ENCODE measurements at regions not wholly inside any gene's neighbourhood (a gene's known extent, or its start where the extent isn't known, plus 50 kb on each side); places are given as distances from the start of the nearest gene placed in this dataset.

- intact Hi-C loops (cut with micrococcal nuclease): no loop called here
- POLR2A ChIA-PET: interaction anchor here (0.7 to 1.5 kb wide), 2 partner anchors 316 to 320 kb away, joined by 3 read pairs; partner anchors contain the start of gene SLC7A11
- H3K4me1 Mint-ChIP-seq (ENCODE audit: insufficient read depth, unreplicated experiment): no peaks in the 10 kb centered on the region
- no peaks in the 10 kb centered on the region for H3K27me3 Mint-ChIP-seq (ENCODE audit: insufficient read depth, unreplicated experiment)
- no peak overlapping the region for H3K4me3 Mint-ChIP-seq (ENCODE audit: unreplicated experiment)
- H3K36me3 Mint-ChIP-seq (ENCODE audit: insufficient read depth, unreplicated experiment): no peaks in the 10 kb centered on the region
- DNase-seq (ENCODE audit: unreplicated experiment): peak; percentile 20
- no peak overlapping the region for H3K27ac Mint-ChIP-seq (ENCODE audit: low read depth, unreplicated experiment)
- TF ChIP-seq CTCF (IDR thresholded peaks at IDR 0.05; ENCODE audit: unreplicated experiment): no peak
- H3K9me3 Mint-ChIP-seq (ENCODE audit: unreplicated experiment): no peaks in the 10 kb centered on the region
- BruUV-seq (replicated peaks): no TSS peak
- CTCF ChIA-PET: interaction anchor here (0.6 kb wide), 1 partner anchor 39 kb away, joined by 3 read pairs; no protein-coding TSS in a partner anchor
Measured at GRCh38 chr4:138561906-138562305, 319.8 kb upstream of the SLC7A11 start.

GRCh38 chr4:138561276-138561880 lies 319.2 kb upstream of the SLC7A11 start:
- no peak for TF ChIP-seq CTCF (IDR thresholded peaks at IDR 0.05; ENCODE audit: unreplicated experiment)
- H3K9me3 Mint-ChIP-seq (ENCODE audit: unreplicated experiment): no peaks in the 10 kb centered on the region
- BruUV-seq (replicated peaks): no TSS peak
- no peak overlapping the region for H3K27ac Mint-ChIP-seq (ENCODE audit: low read depth, unreplicated experiment)
- no peak overlapping the region for H3K4me3 Mint-ChIP-seq (ENCODE audit: unreplicated experiment)
- intact Hi-C loops (cut with micrococcal nuclease): no loop called here
- no peaks in the 10 kb centered on the region for H3K27me3 Mint-ChIP-seq (ENCODE audit: insufficient read depth, unreplicated experiment)
- no peaks in the 10 kb centered on the region for H3K4me1 Mint-ChIP-seq (ENCODE audit: insufficient read depth, unreplicated experiment)
- no peaks in the 10 kb centered on the region for H3K36me3 Mint-ChIP-seq (ENCODE audit: insufficient read depth, unreplicated experiment)
- no peak for DNase-seq (ENCODE audit: unreplicated experiment)
- ChIA-PET POLR2A (no interaction called here), CTCF (interaction anchor here (1.3 kb wide), 1 partner anchor 16 kb away, joined by 3 read pairs; no protein-coding TSS in a partner anchor)

- DNase-seq (ENCODE audit: unreplicated experiment): no peak
- no peak overlapping the region for H3K4me3 Mint-ChIP-seq (ENCODE audit: unreplicated experiment)
- ChIA-PET CTCF (interaction anchor here (1.3 kb wide), 1 partner anchor 17 kb away, joined by 3 read pairs; no protein-coding TSS in a partner anchor), POLR2A (no interaction called here)
- H3K4me1 Mint-ChIP-seq (ENCODE audit: insufficient read depth, unreplicated experiment): no peaks in the 10 kb centered on the region
- intact Hi-C loops (cut with micrococcal nuclease): no loop called here
- no peaks in the 10 kb centered on the region for H3K36me3 Mint-ChIP-seq (ENCODE audit: insufficient read depth, unreplicated experiment)
- TF ChIP-seq CTCF (IDR thresholded peaks at IDR 0.05; ENCODE audit: unreplicated experiment): no peak
- H3K27ac Mint-ChIP-seq (ENCODE audit: low read depth, unreplicated experiment): no peak overlapping the region
- H3K9me3 Mint-ChIP-seq (ENCODE audit: unreplicated experiment): no peaks in the 10 kb centered on the region
- BruUV-seq (replicated peaks): no TSS peak
- H3K27me3 Mint-ChIP-seq (ENCODE audit: insufficient read depth, unreplicated experiment): no peaks in the 10 kb centered on the region
Measured at GRCh38 chr4:138560448-138560847, 318.3 kb upstream of the SLC7A11 start.

GRCh38 chr4:138558886-138559285 lies 316.7 kb upstream of the SLC7A11 start:
- Mint-ChIP-seq H3K27me3 (ENCODE audit: insufficient read depth, unreplicated experiment) (no peaks in the 10 kb centered on the region), H3K9me3 (ENCODE audit: unreplicated experiment) (no peaks in the 10 kb centered on the region), H3K4me3 (ENCODE audit: unreplicated experiment) (no peak overlapping the region), H3K27ac (ENCODE audit: low read depth, unreplicated experiment) (no peak overlapping the region), H3K4me1 (ENCODE audit: insufficient read depth, unreplicated experiment) (no peaks in the 10 kb centered on the region), H3K36me3 (ENCODE audit: insufficient read depth, unreplicated experiment) (no peaks in the 10 kb centered on the region)
- POLR2A ChIA-PET: interaction anchor here (1.0 kb wide), 1 partner anchor 372 kb away, joined by 3 read pairs; no protein-coding TSS in a partner anchor
- CTCF ChIA-PET: no interaction called here
- TF ChIP-seq CTCF (IDR thresholded peaks at IDR 0.05; ENCODE audit: unreplicated experiment): no peak
- DNase-seq (ENCODE audit: unreplicated experiment): no peak
- no TSS peak for BruUV-seq (replicated peaks)
- intact Hi-C loops (cut with micrococcal nuclease): no loop called here

All from MCF 10A (cell line).